GM23248 (cell line): ENCODE measurements at regions not wholly inside any gene's neighbourhood (a gene's known extent, or its start where the extent isn't known, plus 50 kb on each side); places are given as distances from the start of the nearest gene placed in this dataset.

Experiments
- EZH2 ChIP-seq: fragments of 200-600 bp; sonication (generic); IDR thresholded peaks from 2 replicates; pipeline ENCODE4 v1.6.1; 2018; ENCODE audit warnings: antibody characterized with exemption, mild to moderate bottlenecking; ENCODE audit not compliant: insufficient read depth, poor library complexity, severe bottlenecking
- EZH2phosphoT487 ChIP-seq: fragments of 200-600 bp; sonication (generic); IDR thresholded peaks from 2 replicates; pipeline ENCODE4 v1.6.1; 2018; ENCODE audit warnings: antibody characterized with exemption, moderate library complexity, mild to moderate bottlenecking, low read depth; ENCODE audit not compliant: insufficient read depth

DNA sequence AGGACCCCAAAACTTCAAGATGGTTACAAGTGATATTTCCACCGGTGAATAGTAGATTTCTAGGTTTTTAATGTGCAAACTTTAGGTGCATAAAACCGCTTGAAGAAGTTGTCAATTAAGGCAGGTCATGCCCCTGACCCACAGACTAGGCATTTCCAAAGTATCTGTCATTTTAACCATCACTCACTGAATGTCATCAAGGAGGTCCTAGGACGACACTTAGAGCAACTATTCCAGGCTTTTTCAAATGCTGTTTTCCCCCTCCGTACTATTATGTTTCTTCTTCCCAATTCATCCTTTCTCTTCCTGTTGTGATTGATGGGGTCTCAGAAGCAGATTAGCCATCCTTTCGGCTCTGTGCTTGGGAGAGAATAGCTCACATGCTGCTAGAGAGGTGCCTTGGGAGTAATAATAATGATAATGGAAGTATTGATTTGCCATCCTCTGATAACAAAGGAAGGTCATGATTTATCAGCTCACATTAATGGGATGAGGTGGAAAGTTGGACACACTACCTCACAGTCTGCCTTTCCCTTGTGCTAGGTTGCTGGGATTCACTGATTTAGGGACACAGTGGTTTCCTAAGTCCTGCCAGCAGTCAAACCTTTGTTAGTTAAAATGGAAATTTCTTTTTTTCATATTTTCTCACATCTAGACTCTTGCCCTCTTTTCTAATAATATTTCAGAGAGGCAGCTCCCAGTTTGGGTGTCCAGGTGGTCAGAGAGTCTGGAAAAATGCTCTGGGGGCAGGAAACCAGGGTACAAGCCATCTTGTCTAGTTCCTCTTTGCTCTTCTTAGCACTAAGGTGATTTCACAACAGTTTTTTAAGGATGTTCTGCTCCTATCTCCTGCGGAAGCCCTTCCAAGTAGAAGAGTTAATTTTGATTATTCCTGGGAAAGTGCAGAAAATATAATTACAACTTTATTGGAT is 67.0 kb downstream of the PTTG1 start:
- TF ChIP-seq EZH2 (no peak), EZH2phosphoT487 (no peak)
